Suppressor macrophage treated with lipopolysaccharide for 1 hour (primary cell): ENCODE measurements at regions not wholly inside any gene's neighbourhood (a gene's known extent, or its start where the extent isn't known, plus 50 kb on each side); places are given as distances from the start of the nearest gene placed in this dataset.

Experiments used
- DNase-seq, 3 donors: peaks; one replicate each; pipeline ENCODE4 v3.0.0-alpha.2; 2020 to 2022

DNA sequence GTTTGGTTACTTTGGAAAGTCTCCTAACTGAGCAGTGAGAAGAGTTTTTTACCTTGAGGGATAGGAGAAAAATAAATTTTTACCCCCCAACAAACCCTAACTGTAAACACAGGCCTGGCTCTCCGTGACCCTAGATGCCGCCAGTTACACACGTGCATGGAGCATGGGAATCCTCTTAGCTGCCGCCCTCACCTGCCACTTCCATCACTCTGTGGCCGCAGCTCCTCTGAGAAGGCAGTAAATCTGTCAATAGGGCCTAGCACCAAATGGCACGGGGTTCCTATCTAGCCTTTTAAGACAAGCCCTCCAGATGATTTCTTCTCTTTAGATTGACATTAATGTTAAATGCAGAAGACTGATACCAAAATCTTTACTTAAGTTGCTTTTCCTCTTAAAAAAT is 330.3 kb upstream of the FAM241A start:
- DNase-seq, result no peak

DNA sequence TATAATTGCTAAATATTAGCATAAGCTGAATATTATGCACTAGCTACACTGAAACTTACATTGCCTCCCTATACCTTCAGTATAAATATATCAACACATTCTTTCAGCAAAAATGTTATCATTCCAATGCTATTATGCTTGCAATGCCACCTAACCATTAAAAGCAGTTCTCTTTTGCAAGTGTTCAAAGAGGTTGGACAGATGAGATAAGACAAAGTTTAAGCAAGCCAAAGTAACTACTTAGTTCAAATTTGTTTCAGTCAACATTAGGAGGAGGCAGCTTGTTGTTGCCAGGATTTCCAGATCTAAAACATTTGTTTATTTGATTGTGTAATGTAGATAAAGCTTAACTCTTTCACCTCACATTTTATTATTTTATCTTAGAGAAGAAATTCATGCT is 323.9 kb upstream of the FAM241A start:
- DNase-seq, result no peak

DNA sequence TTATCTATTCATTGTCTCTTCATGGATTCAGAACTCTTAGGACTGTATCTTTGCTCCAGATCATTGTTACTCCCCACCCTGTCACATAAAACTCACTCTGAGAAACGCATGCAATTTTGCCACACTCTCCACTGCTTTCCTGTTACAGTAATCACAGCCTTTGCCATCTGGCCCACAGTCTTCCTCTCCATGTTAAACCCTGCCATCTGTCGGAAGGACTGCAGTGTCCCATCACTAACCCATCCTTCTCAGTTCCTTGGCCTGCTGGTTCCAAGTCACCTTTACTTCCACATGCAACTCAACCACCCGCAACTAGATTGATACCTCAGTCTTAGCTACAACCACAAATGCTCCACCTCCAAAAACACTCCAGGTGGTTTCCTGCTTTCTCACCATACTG is 308.7 kb upstream of the FAM241A start:
- DNase-seq, result no peak

DNA sequence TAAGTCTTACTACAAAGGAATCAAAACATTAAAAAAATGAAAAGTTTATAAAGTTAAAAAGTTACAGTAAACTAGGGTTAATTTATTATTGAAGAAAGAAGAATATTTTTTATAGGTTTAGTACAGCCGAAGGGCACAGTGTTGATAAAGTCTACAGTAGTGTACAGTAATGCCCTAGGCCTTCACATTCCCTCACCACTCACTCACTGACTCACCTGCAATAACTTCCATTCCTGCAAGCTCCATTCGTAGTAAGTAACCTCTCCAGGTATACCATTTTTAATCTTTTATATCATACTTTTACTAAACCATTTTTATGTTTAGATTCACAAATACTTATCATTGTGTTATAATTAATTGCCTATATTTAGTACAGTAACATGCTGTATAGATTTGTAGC is 307.5 kb upstream of the FAM241A start:
- DNase-seq, result no peak

DNA sequence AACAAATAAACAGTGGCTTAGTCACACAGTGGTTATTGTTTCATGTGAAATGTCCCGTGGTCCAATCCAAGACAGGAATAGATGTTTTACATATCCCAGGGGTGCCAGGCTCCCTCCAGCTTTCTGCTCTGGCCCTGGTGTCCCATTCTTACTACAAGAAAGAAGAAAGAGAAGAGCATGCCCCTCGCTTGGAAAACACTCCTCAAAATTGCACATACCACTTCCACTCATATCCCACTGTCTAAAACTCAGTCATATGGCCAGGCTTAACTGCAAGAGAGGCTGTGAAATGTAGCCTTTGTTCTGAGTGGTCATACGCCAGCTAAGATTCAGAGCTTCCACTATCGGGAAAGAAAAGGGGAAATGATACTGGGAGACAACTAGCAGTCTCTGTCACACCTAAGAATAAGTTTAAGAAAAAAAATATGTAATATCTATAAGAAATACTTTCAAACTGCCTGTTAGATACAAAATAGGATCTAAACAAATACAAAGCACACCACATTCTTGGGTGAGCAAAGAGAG is 306.8 kb upstream of the FAM241A start:
- DNase-seq, result peak in 1 of 3 donors; percentile 10

DNA sequence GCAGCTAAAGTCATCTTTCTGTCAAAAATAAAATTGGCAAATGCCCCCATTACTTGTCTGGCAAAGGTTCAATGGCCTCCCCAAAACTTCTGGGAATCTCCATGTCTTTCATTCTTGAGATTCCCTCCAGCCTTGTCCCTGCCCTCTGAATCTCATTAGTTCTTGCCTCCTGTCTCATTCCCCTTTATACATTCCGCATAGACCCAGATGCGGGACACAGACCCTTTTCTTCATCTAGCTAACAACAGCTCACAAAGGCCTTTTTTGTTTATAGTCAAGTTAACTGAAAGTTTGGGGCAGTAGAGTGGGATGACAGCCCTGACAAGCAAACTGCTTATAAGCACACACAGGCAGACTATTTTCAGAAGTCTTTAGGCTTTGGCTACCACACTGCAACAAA is 306.1 kb upstream of the FAM241A start:
- DNase-seq, result no peak

DNA sequence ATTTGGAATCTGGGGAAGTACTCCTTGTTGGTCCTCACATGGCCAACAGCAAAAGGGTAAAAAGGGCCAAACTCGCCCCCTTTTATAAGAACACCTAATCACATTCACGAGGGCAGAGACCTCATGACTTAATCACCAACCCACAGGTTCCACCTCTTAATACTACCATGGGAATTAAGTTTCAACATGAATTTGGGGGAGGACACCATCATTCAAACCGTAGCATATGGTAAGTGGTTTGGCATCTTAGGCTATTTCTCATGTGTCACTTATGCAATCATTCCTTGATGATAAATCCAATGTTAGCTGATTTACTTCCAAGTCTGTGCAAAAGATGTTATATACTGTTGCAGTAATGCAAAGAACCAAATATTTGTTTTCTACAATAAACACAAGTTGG is 302.9 kb upstream of the FAM241A start:
- DNase-seq, result no peak

DNA sequence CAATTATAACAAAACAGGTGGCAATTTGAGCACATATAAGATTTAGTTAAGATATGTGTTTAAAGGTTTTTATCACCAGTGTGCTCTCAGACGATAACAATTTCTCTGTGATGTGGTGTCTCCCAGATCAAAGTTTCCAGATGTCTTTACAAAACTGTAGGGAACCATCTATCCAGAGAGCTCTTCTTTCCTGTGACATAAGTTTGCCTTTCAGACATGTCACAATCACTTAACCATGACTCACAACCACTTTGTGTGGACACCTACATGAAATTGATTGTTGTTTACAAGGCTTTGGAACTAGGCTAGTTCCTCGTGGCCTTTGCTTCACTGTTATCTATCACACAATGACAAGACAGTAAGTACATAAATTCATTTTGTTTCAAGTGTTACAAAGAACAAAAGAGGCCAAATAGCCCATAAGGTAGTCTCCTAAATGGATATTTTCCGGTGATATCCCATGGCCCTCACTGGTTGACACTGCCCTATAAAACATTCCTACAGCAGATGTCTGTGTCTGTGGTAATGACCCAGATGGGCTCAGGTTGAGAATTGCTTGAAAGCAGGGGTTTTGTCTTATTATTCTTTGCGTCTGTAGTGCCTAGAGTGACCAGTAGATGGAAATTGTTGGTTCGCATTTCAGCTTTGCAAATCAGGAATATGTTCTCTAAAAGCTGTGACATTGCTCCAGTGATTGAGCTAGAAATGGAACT is 297.8 kb upstream of the FAM241A start:
- DNase-seq, result peak in 1 of 3 donors; percentile 7

DNA sequence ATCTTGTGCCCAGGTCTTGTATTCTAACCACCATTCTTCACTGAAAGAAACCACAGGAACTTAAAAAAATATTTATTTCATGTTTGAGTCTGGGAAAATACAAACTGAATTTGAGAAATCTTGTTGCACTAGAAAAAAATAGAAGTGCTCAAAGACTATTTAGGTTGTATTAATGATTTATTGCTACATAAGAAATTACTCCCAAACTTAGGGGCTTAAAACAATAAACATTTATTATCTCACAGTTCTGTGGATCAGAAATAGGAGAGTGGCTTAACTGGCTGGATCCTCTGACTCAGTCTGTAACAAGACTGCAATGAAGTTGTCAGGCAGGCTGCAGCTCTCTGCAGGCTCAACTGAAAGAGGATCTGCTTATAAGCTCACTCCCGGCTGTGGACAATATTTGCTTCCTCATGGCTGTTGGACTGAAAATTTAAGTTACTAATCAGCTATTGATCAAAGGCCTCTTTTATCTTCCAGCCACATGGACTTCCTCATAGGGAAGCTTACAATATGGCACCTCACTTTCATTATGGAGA is 295.4 kb upstream of the FAM241A start:
- no peak for DNase-seq

DNA sequence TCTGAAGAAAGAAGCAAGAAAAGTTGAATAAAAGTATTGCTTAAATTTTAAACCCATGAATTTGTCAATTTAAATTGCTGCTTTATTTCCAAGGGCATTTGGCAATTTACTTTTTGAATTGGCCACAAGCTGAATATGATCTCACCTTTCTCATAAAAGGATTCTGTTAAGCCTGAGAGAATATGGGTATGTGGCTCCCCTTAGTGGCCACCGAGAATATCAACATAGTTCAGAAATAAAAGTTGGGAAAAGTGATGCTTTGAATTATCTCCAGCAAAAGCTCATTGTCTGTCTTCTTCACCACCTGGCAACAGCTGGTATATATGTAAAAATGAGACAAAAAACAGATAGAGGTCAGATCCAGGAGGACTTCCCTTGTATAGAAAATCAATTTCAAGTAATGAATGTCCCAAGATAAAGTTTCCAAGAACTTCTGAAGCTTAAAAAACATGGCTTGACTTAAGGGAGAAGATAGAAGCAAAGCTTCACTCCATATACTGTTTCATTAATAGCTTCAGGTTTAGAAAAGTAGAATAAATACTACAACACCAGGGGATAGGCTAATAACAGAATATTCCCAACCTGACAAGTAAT is 290.7 kb upstream of the FAM241A start:
- peak; percentile 12 to 39 (median 17) for DNase-seq

DNA sequence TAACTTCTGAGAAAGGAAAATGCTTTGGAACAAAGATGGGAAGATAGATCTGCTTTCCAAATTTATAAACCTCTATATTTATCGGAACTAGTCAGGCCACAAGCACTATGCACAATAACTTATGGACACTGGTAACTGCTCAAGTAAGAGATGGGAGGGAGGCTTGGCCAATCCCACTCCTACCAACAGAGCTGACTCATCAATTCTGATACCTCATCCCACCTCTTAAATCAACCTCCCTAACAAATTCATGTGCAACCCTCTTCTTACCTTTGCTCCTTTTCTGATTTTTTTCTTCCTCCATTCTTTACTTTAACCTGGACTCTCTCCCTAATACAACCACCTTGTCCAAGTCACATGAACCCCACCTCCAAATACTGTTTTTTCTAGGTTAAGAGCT is 289.9 kb upstream of the FAM241A start:
- no peak for DNase-seq

DNA sequence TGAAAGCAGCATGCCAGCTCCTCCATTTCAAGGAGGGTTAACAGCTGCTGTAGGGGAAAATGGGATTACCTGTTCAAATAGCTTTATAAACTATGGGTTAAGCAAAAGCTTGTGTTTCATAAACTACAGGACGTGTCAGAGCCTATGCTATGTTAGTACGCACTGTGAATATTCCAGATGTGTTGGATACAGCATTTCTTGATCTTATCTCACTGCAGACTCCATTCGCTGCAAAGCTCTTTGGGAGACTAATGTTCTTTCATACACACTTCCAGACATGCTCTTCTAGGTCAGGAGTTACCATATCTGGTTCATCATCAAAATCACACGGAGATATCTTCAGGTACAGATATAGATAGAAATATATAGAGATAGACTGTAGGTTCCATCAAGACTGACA is 281.2 kb upstream of the FAM241A start:
- no peak for DNase-seq

DNA sequence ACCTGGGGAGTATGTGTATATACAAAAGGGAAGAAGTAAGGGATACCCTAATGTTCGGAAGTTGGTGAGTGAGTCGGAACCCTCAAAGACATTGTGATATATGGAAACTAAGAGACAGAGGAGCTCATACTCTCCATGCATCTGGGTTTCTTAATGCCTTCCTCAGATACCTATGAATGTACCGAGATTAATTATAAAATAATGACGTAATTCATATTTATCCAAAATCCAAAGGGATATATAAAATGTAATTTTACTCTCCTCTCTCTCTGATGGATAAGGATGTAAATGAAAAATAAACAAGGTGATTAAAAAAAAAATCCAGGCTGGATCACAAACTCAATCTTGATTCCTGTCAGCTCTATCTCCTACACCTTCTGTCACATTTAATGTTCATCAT is 275.9 kb upstream of the FAM241A start:
- DNase-seq, result no peak

DNA sequence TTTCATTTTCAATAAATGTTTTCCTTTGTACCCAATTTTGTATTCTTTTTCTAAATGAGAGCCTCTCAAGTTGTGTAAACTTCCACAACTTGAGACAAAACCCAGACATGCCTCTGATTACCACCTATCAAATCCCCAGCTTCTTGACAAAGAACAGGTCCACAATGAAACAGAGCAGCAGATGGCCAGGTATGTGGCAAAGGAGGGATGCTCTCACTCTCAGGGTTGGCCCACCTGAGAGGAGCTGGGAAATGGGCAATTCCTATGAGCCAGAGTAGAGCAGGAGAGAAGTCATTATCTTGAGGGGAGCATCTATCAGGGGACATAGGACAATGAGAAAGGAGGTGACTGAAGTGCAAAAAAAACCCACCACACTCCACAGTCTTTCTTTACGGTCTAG is 273.5 kb upstream of the FAM241A start:
- no peak for DNase-seq

DNA sequence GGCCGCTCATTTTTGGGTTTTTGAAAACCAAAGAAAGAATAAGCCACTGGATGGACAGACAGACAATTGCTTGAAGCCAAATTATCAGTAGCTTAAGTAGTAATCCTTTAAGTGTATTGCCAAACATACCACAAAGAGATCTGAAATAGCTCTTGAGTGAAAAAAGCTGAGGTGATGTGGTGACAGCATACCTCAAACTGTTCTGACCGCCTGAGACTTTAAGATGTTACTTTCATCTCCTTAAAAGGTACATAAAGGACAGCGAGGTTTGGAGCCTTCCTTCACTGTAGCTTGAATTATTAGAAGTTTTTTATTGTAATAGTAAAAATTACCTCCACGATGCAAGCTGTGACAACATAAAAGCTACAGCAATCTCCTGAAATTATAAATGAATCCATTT is 271.5 kb upstream of the FAM241A start:
- no peak for DNase-seq

DNA sequence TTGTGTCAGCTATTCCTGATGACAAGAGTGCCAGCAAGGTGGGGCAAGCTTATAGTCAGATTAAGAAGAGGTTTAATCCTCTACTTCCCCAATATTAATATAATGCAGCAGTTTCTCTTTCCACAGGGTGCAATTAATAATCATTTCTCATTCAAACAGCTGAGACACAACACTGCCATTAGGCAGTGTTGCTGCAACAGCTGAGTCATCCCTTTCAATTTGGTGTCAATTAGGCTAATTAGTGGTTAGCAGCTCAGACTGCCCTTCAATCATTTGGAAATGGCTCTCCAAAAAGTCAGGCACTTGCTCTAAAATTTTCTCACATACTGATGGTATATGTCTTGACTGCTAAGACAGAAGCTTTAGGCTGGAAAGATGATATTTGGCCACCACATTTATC is 265.7 kb upstream of the FAM241A start:
- DNase-seq, result no peak

DNA sequence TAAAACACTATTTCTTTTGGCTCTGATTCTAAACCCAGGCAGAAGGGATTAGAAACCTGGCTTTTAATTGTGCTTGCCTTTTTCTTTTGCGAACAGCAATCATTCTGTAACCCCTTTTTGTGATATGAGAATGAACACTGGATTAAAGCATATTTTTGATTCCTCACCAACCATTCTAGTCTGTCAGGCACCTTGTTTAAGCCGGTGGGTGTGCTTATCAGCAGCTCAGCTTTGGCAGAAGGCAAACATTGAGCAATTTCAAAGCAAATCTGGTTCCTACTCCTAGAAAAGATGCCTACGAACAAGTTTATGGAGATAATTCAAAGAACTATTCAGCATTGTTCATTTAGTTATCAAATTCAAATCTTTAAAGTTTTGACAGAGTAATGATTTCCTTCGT is 265.1 kb upstream of the FAM241A start:
- no peak for DNase-seq

DNA sequence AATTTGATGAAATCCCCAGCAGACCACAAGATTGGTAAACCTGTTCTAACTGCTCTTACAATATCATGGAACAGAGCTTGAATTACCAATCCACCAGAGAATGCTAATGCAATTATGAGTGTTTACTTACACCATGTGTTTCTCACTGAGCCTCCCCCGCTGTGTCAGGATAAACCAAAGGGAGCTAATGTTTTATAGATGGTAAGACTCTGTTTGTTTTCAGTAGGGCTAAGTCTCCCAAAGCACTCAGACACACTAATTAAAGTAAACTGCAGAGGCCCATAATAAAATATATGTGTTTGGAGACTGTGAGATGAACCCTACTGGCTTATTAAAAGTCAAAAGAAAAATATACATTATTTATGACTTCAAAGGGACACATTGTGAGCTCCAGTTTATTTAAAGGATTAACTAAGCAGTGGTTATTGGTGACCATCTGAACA is 261.7 kb upstream of the FAM241A start:
- DNase-seq, result no peak

DNA sequence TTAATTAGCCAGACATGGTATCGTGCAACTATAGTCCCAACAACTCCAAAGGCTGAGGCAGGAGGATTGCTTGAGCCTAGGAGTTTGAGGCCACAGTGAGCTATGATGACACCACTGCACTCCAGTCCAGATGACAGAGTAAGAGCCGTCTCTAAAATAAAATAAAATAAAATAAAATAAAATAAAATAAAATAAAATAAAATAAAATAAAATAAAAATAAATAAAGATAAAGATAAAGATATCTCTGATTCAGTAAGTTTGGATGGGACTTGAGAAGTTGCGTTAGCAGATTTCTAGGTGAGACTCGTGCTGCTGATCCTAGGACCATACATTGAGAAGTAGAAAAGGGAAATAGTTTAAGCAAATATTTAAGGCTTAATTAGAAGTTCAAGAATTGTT is 254.8 kb upstream of the FAM241A start:
- DNase-seq, result no peak

DNA sequence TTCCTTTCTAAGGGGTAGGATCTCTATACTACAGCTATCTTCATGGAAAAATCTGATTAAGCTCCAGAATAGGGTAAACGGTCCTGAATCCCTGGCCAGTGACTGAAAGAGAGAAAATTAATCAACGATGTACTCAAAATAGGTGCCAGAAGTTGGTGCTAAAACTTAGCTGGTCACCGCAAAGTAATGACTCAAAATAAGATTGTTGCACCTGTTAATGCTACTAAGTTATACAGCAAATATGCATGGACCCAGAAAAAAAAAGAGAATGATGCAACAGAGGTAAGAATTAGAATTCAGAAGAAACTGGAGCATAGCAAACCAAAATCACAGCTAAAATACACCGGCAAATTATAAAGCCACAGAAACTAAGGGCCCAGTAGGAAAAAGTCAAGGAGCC is 239.7 kb upstream of the FAM241A start:
- DNase-seq, result no peak

DNA sequence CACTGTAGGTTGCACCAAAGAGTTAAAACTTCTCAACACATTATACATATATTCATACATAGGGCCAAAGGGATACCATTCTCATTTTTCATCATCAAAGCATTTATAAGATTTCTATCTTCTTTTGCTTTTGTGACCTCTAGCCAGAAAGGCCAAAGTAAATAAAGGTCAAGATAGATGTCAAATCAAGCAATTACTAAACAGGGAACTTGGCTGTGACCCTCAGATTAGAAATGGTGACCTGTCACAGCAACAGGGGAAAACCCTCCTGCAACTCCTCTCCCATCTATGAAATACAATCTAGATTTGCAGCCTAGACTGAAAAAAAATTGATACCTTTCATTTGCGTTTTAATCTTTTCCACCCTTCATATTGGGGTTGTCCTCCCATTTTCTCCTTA is 225.6 kb upstream of the FAM241A start:
- no peak for DNase-seq

DNA sequence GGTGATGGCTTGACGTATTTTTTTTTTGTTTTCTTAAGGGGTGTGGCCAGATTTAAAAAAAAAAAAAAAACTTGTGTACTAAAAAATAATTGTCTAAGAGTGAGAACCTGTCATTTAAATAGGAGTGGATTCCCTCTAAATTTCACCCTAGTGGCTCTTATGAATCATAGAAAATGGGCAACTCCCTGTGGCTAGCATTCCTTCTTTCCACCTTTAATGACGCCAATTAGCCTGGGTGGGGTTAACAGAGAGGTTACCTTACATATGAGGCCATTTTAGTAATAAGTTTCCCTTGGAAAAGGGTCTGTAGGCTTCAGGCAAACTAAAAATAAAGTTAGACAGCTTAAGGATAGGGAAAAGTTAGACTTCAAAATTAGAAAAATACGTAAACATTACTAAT is 223.5 kb upstream of the FAM241A start:
- DNase-seq, result no peak

DNA sequence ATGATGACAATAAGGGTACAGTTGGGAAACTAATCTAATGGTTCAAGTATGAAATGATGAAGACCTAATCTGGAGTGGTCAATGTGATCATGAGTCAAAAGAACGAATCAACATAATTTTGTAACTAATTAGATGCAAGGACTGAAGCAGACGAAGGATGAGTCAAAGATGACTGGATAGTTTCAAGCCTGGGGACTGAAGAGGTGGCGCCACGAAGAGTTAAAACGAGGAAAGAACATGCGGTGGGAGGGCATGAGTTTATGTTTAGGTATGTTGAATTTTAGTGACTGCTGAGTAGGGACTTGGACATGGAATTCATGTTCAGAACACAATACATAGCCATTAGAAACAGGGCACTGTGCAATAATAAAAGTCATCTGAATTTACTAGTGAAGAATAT is 221.5 kb upstream of the FAM241A start:
- DNase-seq, result no peak

DNA sequence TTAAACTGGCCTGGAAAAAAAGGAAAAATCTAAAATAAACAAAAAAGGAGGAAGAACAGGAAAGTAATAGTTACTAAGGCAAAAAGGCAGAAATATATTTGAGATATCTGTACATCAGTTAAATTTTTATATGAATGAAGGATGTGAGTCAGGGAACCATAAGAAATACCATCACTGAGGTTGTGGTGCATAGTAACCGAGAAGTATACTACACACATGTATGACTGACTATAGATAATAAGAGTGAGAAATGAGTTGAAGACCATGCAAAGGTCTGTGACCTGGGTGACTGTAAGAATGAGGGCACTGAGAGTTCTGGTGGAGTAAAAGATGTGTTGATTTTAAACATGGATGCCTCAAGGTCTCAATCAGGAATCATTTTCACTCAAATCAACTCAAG is 220.6 kb upstream of the FAM241A start:
- no peak for DNase-seq

DNA sequence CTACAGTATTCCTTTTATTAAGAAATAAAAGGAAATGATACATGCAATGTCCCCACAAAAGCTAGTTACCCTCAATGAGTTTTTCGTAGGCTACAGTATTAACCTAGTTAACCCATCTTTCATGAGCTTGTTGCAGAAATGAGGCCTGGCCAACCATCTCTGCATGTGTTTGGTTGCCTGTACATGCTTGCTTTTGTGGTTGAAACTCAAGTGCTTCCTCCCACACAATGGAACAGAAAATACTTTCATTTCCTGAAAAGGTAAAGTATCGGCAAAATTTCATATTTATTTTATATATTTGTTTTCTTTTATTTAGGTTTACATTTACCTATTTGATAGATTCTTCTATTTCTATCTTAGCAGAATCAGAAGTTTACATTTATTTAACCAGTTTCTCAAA is 214.6 kb upstream of the FAM241A start:
- DNase-seq, result peak; percentile 18 to 41 (median 34)
